SK-N-SH treated with all-trans-retinoic acid at 6 μM for 48 hours (cell line): ENCODE measurements at regions not wholly inside any gene's neighbourhood (a gene's known extent, or its start where the extent isn't known, plus 50 kb on each side); places are given as distances from the start of the nearest gene placed in this dataset.

Experiments used
- ATAC-seq: fragments of 200-7000 bp; cut with Tn5 transposase; 3 replicates; pipeline ENCODE4 v1.9.1; 2020; ENCODE audit warnings: mild to moderate bottlenecking, moderate library complexity
- ARNTL ChIP-seq: fragments of 450-650 bp; formaldehyde crosslinking; IDR thresholded peaks from 2 replicates; pipeline ENCODE4 v1.5.0; 2020; ENCODE audit warnings: low read depth, mild to moderate bottlenecking, moderate library complexity, borderline replicate concordance
- BACH2 ChIP-seq: fragments of 250-450 bp; sonication (Bioruptor Pico); IDR thresholded peaks from 2 replicates; pipeline ENCODE4 v1.9.0; 2021; ENCODE audit warnings: mild to moderate bottlenecking, borderline replicate concordance
- CSDC2 ChIP-seq: fragments of 250-450 bp; sonication (Bioruptor Pico); IDR thresholded peaks from 2 replicates; pipeline ENCODE4 v1.5.0; 2020; ENCODE audit warnings: mild to moderate bottlenecking, moderate library complexity
- ESRRG ChIP-seq: fragments of 250-450 bp; sonication (Bioruptor Pico); IDR thresholded peaks from 2 replicates; pipeline ENCODE4 v1.6.1; 2021; ENCODE audit warnings: mild to moderate bottlenecking
- GLIS3 ChIP-seq: fragments of 250-450 bp; sonication (Bioruptor Pico); IDR thresholded peaks from 2 replicates; pipeline ENCODE4 v1.5.0; 2020; ENCODE audit warnings: mild to moderate bottlenecking, moderate library complexity
- ISL1 ChIP-seq: fragments of 250-450 bp; sonication (Bioruptor Pico); IDR thresholded peaks from 2 replicates; pipeline ENCODE4 v2.1.2; 2022; ENCODE audit warnings: mild to moderate bottlenecking, moderate library complexity
- OSR1 ChIP-seq: fragments of 250-450 bp; sonication (Bioruptor Pico); IDR thresholded peaks from 2 replicates; pipeline ENCODE4 v1.8.0; 2022; ENCODE audit warnings: moderate library complexity, mild to moderate bottlenecking, inconsistent platforms
- PPARA ChIP-seq: fragments of 250-450 bp; sonication (Bioruptor Pico); IDR thresholded peaks from 2 replicates; pipeline ENCODE4 v1.5.0; 2020; ENCODE audit warnings: mild to moderate bottlenecking, borderline replicate concordance
- RARB ChIP-seq: fragments of 250-450 bp; sonication (Bioruptor Pico); IDR thresholded peaks from 2 replicates; pipeline ENCODE4 v1.8.0; 2021; ENCODE audit warnings: mild to moderate bottlenecking, moderate library complexity
- TCF4 ChIP-seq: fragments of 250-450 bp; sonication (Bioruptor Pico); IDR thresholded peaks from 2 replicates; pipeline ENCODE4 v1.8.0; 2021; ENCODE audit warnings: mild to moderate bottlenecking, moderate library complexity, borderline replicate concordance
- TOX ChIP-seq: fragments of 250-450 bp; sonication (Bioruptor Pico); IDR thresholded peaks from 2 replicates; pipeline ENCODE4 v1.8.0; 2021; ENCODE audit warnings: mild to moderate bottlenecking, moderate library complexity, borderline replicate concordance
- ZC3H10 ChIP-seq: fragments of 250-450 bp; sonication (Bioruptor Pico); IDR thresholded peaks from 2 replicates; pipeline ENCODE4 v1.5.1; 2021; ENCODE audit warnings: mild to moderate bottlenecking, moderate library complexity
- ZFP3 ChIP-seq: fragments of 250-450 bp; sonication (Bioruptor Pico); IDR thresholded peaks from 2 replicates; pipeline ENCODE4 v1.5.0; 2020; ENCODE audit warnings: mild to moderate bottlenecking, moderate library complexity
- ZFP30 ChIP-seq: fragments of 450-650 bp; formaldehyde crosslinking; IDR thresholded peaks from 2 replicates; pipeline ENCODE4 v1.5.0; 2022; ENCODE audit warnings: mild to moderate bottlenecking, moderate library complexity
- ZNF565 ChIP-seq: fragments of 450-650 bp; formaldehyde crosslinking; conservative IDR thresholded peaks from 2 replicates; pipeline ENCODE4 v1.5.0; 2020; ENCODE audit warnings: low read depth, mild to moderate bottlenecking, moderate library complexity
- ZNF70 ChIP-seq: fragments of 450-650 bp; formaldehyde crosslinking; IDR thresholded peaks from 2 replicates; pipeline ENCODE4 v1.5.0; 2020; ENCODE audit warnings: mild to moderate bottlenecking, moderate library complexity
- ZNF8 ChIP-seq: fragments of 450-650 bp; formaldehyde crosslinking; IDR thresholded peaks from 2 replicates; pipeline ENCODE4 v1.5.0; 2020; ENCODE audit warnings: mild to moderate bottlenecking, moderate library complexity
- TF ChIP-seq, protein P1 (sequence below): fragments of 250-450 bp; sonication (Bioruptor Pico); IDR thresholded peaks from 2 replicates; pipeline ENCODE4 v1.5.0; 2020; ENCODE audit warnings: mild to moderate bottlenecking, moderate library complexity
- TF ChIP-seq, protein P2 (sequence below): fragments of 250-450 bp; sonication (Bioruptor Pico); IDR thresholded peaks from 2 replicates; pipeline ENCODE4 v1.5.1; 2021; ENCODE audit warnings: mild to moderate bottlenecking, moderate library complexity
- TF ChIP-seq, protein P3 (sequence below): fragments of 250-450 bp; sonication (Bioruptor Pico); IDR thresholded peaks from 2 replicates; pipeline ENCODE4 v1.5.1; 2020; ENCODE audit warnings: low read depth, mild to moderate bottlenecking, moderate library complexity
- TF ChIP-seq, protein P4 (sequence below): fragments of 250-450 bp; sonication (Bioruptor Pico); IDR thresholded peaks from 2 replicates; pipeline ENCODE4 v1.8.0; 2020; ENCODE audit warnings: mild to moderate bottlenecking, moderate library complexity, borderline replicate concordance

DNA sequence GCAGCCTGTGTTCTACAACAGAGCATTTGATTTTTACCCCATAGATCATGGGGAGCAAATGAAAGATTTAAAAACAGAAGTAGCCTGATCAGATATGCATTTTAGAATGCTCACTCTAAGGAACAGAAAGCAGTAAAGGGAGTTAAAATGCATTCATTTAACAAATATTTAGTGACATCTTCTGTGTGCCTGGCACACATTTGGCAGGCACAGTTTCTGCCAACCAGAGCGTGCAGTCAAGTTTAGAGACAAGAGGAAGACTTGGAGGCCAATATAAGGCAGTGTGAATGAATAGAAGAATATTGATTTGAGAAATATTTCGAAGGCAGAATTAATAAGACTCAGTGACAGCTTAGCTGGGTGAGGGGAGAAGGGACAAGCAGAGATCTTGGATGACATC, 210.1 kb downstream of the KDR start:
- TF ChIP-seq OSR1 (CRISPR knock-in tag) = no peak
- TF ChIP-seq, protein P1, sequence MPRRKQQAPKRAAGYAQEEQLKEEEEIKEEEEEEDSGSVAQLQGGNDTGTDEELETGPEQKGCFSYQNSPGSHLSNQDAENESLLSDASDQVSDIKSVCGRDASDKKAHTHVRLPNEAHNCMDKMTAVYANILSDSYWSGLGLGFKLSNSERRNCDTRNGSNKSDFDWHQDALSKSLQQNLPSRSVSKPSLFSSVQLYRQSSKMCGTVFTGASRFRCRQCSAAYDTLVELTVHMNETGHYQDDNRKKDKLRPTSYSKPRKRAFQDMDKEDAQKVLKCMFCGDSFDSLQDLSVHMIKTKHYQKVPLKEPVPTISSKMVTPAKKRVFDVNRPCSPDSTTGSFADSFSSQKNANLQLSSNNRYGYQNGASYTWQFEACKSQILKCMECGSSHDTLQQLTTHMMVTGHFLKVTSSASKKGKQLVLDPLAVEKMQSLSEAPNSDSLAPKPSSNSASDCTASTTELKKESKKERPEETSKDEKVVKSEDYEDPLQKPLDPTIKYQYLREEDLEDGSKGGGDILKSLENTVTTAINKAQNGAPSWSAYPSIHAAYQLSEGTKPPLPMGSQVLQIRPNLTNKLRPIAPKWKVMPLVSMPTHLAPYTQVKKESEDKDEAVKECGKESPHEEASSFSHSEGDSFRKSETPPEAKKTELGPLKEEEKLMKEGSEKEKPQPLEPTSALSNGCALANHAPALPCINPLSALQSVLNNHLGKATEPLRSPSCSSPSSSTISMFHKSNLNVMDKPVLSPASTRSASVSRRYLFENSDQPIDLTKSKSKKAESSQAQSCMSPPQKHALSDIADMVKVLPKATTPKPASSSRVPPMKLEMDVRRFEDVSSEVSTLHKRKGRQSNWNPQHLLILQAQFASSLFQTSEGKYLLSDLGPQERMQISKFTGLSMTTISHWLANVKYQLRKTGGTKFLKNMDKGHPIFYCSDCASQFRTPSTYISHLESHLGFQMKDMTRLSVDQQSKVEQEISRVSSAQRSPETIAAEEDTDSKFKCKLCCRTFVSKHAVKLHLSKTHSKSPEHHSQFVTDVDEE = no peak
- no peak for TF ChIP-seq ZNF8 (CRISPR knock-in tag)
- no peak for TF ChIP-seq ZFP3 (CRISPR knock-in tag)
- no peak for TF ChIP-seq TCF4 (CRISPR knock-in tag)
- TF ChIP-seq ISL1 (CRISPR knock-in tag) = no peak
- no peak for TF ChIP-seq ZC3H10 (CRISPR knock-in tag)
- no peak for TF ChIP-seq CSDC2 (CRISPR knock-in tag)
- TF ChIP-seq RARB (CRISPR knock-in tag) = no peak
- TF ChIP-seq ARNTL (CRISPR knock-in tag) = no peak
- TF ChIP-seq ZFP30 (CRISPR knock-in tag) = no peak
- TF ChIP-seq ZNF565 (CRISPR knock-in tag) = no peak
- TF ChIP-seq BACH2 = no peak
- ATAC-seq = no peak

DNA sequence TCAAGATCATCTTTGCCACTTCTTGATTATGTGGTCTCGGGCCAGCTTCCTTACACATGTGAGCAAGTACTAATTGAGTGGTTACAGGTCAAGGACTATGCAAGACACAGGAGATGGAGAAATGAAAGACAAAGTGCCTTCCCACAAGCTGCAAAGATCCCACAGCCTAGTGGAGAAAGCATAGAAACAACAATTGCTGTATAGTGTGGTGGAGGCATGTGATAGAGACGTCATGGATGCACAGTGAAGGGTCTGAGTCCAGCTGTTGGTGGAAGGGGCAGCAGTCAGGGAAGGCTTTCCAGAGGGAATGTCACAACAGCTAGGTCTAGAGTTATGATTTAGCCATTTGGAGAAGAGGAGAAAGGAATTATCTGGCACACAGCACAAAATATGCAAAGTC, 210.6 kb downstream of the KDR start:
- no peak for ATAC-seq
- no peak for TF ChIP-seq BACH2
- TF ChIP-seq ZNF565 (CRISPR knock-in tag) = no peak
- TF ChIP-seq, protein P2, sequence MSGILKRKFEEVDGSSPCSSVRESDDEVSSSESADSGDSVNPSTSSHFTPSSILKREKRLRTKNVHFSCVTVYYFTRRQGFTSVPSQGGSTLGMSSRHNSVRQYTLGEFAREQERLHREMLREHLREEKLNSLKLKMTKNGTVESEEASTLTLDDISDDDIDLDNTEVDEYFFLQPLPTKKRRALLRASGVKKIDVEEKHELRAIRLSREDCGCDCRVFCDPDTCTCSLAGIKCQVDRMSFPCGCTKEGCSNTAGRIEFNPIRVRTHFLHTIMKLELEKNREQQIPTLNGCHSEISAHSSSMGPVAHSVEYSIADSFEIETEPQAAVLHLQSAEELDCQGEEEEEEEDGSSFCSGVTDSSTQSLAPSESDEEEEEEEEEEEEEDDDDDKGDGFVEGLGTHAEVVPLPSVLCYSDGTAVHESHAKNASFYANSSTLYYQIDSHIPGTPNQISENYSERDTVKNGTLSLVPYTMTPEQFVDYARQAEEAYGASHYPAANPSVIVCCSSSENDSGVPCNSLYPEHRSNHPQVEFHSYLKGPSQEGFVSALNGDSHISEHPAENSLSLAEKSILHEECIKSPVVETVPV (CRISPR knock-in tag) = no peak
- TF ChIP-seq ZFP30 (CRISPR knock-in tag) = no peak
- no peak for TF ChIP-seq OSR1 (CRISPR knock-in tag)
- TF ChIP-seq, protein P3, sequence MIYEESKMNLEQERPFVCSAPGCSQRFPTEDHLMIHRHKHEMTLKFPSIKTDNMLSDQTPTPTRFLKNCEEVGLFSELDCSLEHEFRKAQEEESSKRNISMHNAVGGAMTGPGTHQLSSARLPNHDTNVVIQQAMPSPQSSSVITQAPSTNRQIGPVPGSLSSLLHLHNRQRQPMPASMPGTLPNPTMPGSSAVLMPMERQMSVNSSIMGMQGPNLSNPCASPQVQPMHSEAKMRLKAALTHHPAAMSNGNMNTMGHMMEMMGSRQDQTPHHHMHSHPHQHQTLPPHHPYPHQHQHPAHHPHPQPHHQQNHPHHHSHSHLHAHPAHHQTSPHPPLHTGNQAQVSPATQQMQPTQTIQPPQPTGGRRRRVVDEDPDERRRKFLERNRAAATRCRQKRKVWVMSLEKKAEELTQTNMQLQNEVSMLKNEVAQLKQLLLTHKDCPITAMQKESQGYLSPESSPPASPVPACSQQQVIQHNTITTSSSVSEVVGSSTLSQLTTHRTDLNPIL (CRISPR knock-in tag) = no peak

DNA sequence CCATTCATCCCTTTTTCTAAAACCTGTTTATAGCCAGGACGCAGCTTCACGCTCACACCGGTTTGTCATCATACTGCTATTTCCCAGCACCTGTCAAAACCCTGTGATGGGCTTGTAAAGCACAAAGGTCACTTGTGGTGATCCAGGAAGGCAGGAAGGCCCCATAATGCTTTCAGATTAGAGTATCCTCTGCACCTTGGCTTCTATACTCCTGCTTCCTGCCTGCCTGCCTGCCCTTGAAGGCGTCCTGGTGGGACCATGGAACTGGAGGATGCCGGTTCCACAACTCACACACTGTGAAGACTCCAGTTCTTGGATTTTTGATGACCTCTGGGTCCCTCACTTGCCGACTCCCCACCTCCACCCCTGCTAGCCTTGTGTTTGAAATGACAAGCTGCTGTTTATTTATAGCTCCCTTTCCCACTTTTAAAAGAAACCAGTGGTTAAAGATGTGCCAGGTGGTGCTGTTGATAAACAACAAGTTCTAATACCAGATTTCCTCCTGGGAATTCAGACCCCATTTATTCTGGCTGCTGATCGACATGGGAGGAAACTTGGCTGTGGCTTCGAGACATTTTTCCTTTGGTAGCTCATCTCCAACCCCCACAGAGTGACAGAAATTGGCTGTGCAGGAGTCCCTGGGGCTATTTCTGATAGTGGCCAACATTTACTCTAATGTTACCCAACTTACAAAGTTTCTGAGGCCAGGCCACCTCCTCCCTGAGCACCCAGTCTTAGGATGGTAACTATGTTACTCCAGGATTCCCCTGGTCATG, 211.5 kb downstream of the KDR start:
- no peak for ATAC-seq
- TF ChIP-seq, protein P4, sequence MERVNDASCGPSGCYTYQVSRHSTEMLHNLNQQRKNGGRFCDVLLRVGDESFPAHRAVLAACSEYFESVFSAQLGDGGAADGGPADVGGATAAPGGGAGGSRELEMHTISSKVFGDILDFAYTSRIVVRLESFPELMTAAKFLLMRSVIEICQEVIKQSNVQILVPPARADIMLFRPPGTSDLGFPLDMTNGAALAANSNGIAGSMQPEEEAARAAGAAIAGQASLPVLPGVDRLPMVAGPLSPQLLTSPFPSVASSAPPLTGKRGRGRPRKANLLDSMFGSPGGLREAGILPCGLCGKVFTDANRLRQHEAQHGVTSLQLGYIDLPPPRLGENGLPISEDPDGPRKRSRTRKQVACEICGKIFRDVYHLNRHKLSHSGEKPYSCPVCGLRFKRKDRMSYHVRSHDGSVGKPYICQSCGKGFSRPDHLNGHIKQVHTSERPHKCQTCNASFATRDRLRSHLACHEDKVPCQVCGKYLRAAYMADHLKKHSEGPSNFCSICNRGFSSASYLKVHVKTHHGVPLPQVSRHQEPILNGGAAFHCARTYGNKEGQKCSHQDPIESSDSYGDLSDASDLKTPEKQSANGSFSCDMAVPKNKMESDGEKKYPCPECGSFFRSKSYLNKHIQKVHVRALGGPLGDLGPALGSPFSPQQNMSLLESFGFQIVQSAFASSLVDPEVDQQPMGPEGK (CRISPR knock-in tag) = no peak
- no peak for TF ChIP-seq ZFP3 (CRISPR knock-in tag)
- TF ChIP-seq PPARA (CRISPR knock-in tag) = no peak
- no peak for TF ChIP-seq OSR1 (CRISPR knock-in tag)
- no peak for TF ChIP-seq ZFP30 (CRISPR knock-in tag)
- TF ChIP-seq ZNF70 = no peak
- no peak for TF ChIP-seq RARB (CRISPR knock-in tag)
- TF ChIP-seq GLIS3 (CRISPR knock-in tag) = no peak
- no peak for TF ChIP-seq ZNF565 (CRISPR knock-in tag)
- no peak for TF ChIP-seq BACH2
- TF ChIP-seq, protein P3 (CRISPR knock-in tag) = no peak
- no peak for TF ChIP-seq TOX
- no peak for TF ChIP-seq CSDC2 (CRISPR knock-in tag)
- no peak for TF ChIP-seq ESRRG (CRISPR knock-in tag)
- TF ChIP-seq, all 23 proteins: peak for 0
